H9 (cell line): ENCODE measurements at regions not wholly inside any gene's neighbourhood (a gene's known extent, or its start where the extent isn't known, plus 50 kb on each side); places are given as distances from the start of the nearest gene placed in this dataset.

Source experiments
- DNase-seq: peaks from one replicate; pipeline ENCODE4 v3.0.0-alpha.2; 2017
- H2AFZ ChIP-seq: one replicate; pipeline ENCODE4 v1.6.1; 2013; ENCODE audit warnings: mild to moderate bottlenecking, low read length, control low read depth, moderate library complexity
- H2AK5ac ChIP-seq: 2 replicates; pipeline ENCODE4 v1.6.1; 2013; ENCODE audit warnings: low read length, control low read depth, mixed read lengths; ENCODE audit not compliant: insufficient read length
- H2BK120ac ChIP-seq: one replicate; pipeline ENCODE4 v1.6.1; 2013; ENCODE audit warnings: low read depth, mild to moderate bottlenecking, low read length, control low read depth, inconsistent platforms; ENCODE audit not compliant: poor library complexity, severe bottlenecking
- H2BK12ac ChIP-seq: 2 replicates; pipeline ENCODE4 v1.6.1; 2013; ENCODE audit warnings: low read length, control low read depth, mixed read lengths, low read depth; ENCODE audit not compliant: insufficient read length
- H2BK15ac ChIP-seq: 2 replicates; pipeline ENCODE4 v1.6.1; 2013; ENCODE audit warnings: low read depth, low read length, control low read depth
- H2BK20ac ChIP-seq: one replicate; pipeline ENCODE4 v1.6.1; 2013; ENCODE audit warnings: low read depth, mild to moderate bottlenecking, low read length, control low read depth, inconsistent platforms; ENCODE audit not compliant: poor library complexity, severe bottlenecking
- H2BK5ac ChIP-seq: 2 replicates; pipeline ENCODE4 v1.6.1; 2013; ENCODE audit warnings: low read length, control low read depth, mixed read lengths; ENCODE audit not compliant: insufficient read length
- H3K14ac ChIP-seq: 2 replicates; pipeline ENCODE4 v1.6.1; 2013; ENCODE audit warnings: low read length, control low read depth; ENCODE audit not compliant: insufficient read depth
- H3K18ac ChIP-seq: 2 replicates; pipeline ENCODE4 v1.6.1; 2013; ENCODE audit warnings: low read depth, mild to moderate bottlenecking, mixed read lengths, low read length, control low read depth; ENCODE audit not compliant: insufficient read length
- H3K23ac ChIP-seq: 2 replicates; pipeline ENCODE4 v1.6.1; 2013; ENCODE audit warnings: low read length, control low read depth, mixed read lengths, low read depth; ENCODE audit not compliant: insufficient read length
- H3K23me2 ChIP-seq: 2 replicates; pipeline ENCODE4 v1.6.1; 2013; ENCODE audit warnings: low read depth, mild to moderate bottlenecking, mixed read lengths, low read length, control low read depth; ENCODE audit not compliant: insufficient read length, poor library complexity, severe bottlenecking
- H3K27ac ChIP-seq: 2 replicates; pipeline ENCODE4 v1.5.1; 2013; ENCODE audit warnings: low read length, control low read depth, mixed read lengths, low read depth; ENCODE audit not compliant: insufficient read length
- H3K27me3 ChIP-seq: 2 replicates; pipeline ENCODE4 v1.6.1; 2013; ENCODE audit warnings: low read length, control low read depth, inconsistent platforms; ENCODE audit not compliant: insufficient read depth
- H3K4ac ChIP-seq: 2 replicates; pipeline ENCODE4 v1.6.1; 2013; ENCODE audit warnings: low read depth, mild to moderate bottlenecking, control low read depth, inconsistent platforms, low read length, moderate library complexity
- H3K4me1 ChIP-seq: 2 replicates; pipeline ENCODE4 v1.6.1; 2013; ENCODE audit warnings: low read length, control low read depth, inconsistent platforms; ENCODE audit not compliant: insufficient read depth
- H3K4me2 ChIP-seq: 2 replicates; pipeline ENCODE4 v1.6.1; 2013; ENCODE audit warnings: low read length, control low read depth, mixed read lengths; ENCODE audit not compliant: insufficient read length, insufficient read depth
- H3K56ac ChIP-seq: 2 replicates; pipeline ENCODE4 v1.6.1; 2013; ENCODE audit warnings: low read depth, mild to moderate bottlenecking, mixed read lengths, low read length, control low read depth; ENCODE audit not compliant: insufficient read length
- H3K79me1 ChIP-seq: 2 replicates; pipeline ENCODE4 v1.6.1; 2013; ENCODE audit warnings: low read depth, mild to moderate bottlenecking, moderate library complexity, low read length, control low read depth, inconsistent platforms; ENCODE audit not compliant: insufficient read depth, poor library complexity, severe bottlenecking
- H3K79me2 ChIP-seq: 2 replicates; pipeline ENCODE4 v1.6.1; 2013; ENCODE audit warnings: low read length, control low read depth, inconsistent platforms; ENCODE audit not compliant: insufficient read depth
- H3K9ac ChIP-seq: 2 replicates; pipeline ENCODE4 v1.6.1; 2013; ENCODE audit warnings: low read length, control low read depth, mixed read lengths; ENCODE audit not compliant: insufficient read length; ENCODE audit errors: extremely low read depth
- H3K9me3 ChIP-seq: one replicate; pipeline ENCODE4 v1.6.1; 2013; ENCODE audit warnings: low read depth, low read length, inconsistent platforms; ENCODE audit not compliant: control insufficient read depth
- H3T11ph ChIP-seq: one replicate; pipeline ENCODE4 v1.6.1; 2013; ENCODE audit warnings: mild to moderate bottlenecking, low read length, control low read depth, inconsistent platforms
- H4K20me1 ChIP-seq: one replicate; pipeline ENCODE4 v1.6.1; 2013; ENCODE audit not compliant: control insufficient read depth, insufficient read length, insufficient read depth
- H4K5ac ChIP-seq: 2 replicates; pipeline ENCODE4 v1.6.1; 2013; ENCODE audit warnings: low read depth, mild to moderate bottlenecking, mixed read lengths, low read length, control low read depth; ENCODE audit not compliant: insufficient read length
- H4K8ac ChIP-seq: replicated peaks from 2 replicates; pipeline ENCODE4 v1.6.1; 2013; ENCODE audit warnings: low read length, control low read depth, mixed read lengths, low read depth; ENCODE audit not compliant: insufficient read length
- H4K91ac ChIP-seq: 2 replicates; pipeline ENCODE4 v1.6.1; 2013; ENCODE audit warnings: low read depth, mild to moderate bottlenecking, moderate library complexity, mixed read lengths, low read length, control low read depth; ENCODE audit not compliant: insufficient read length
- H3K27ac Mint-ChIP-seq, 3 experiments: 2 replicates in 2 of 3; 3 replicates in 1 of 3; pipeline ENCODE4 v1.8.0; 2020 to 2021; ENCODE audit warnings: mixed read lengths in 3 of 3, mild to moderate bottlenecking in 1 of 3, moderate library complexity in 1 of 3
- H3K27me3 Mint-ChIP-seq: 2 replicates; pipeline ENCODE4 v1.8.0; 2021; ENCODE audit warnings: low read depth, mild to moderate bottlenecking, moderate library complexity, mixed read lengths
- H3K36me3 Mint-ChIP-seq, 3 experiments: 2 replicates in 2 of 3; 3 replicates in 1 of 3; pipeline ENCODE4 v1.8.0; 2020 to 2021; ENCODE audit warnings: low read depth in 3 of 3, mixed read lengths in 3 of 3; ENCODE audit not compliant: insufficient read depth in 1 of 3
- H3K4me1 Mint-ChIP-seq, 2 experiments: 2 replicates each; pipeline ENCODE4 v1.8.0; 2020; ENCODE audit warnings: mixed read lengths in 2 of 2
- H3K4me3 Mint-ChIP-seq, 2 experiments: 2 replicates in 1 of 2; 3 replicates in 1 of 2; pipeline ENCODE4 v1.8.0; 2020 to 2021; ENCODE audit warnings: mild to moderate bottlenecking in 2 of 2, mixed read lengths in 2 of 2, moderate library complexity in 1 of 2
- H3K9me3 Mint-ChIP-seq, 2 experiments: 2 replicates in 1 of 2; 3 replicates in 1 of 2; pipeline ENCODE4 v1.8.0; 2020; ENCODE audit warnings: mild to moderate bottlenecking in 2 of 2, mixed read lengths in 2 of 2, moderate library complexity in 1 of 2
- WGBS: extraction: QIAGEN DNeasy Blood & Tissue Kit; methylation state at CpG from one replicate; pipeline ENCODE4 v1.1.7; 2013; ENCODE audit warnings: missing lambda C conversion rate, low lambda C conversion rate, mixed read lengths; ENCODE audit not compliant: insufficient read length; ENCODE audit errors: extremely low coverage; 5-methylcytosine and 5-hydroxymethylcytosine counted together
- TF ChIP-seq, protein P1 (sequence below): fragments of 200-600 bp; sonication (generic); conservative IDR thresholded peaks from 3 replicates; pipeline ENCODE4 v1.8.0; 2021; ENCODE audit warnings: antibody characterized with exemption, mild to moderate bottlenecking

DNA sequence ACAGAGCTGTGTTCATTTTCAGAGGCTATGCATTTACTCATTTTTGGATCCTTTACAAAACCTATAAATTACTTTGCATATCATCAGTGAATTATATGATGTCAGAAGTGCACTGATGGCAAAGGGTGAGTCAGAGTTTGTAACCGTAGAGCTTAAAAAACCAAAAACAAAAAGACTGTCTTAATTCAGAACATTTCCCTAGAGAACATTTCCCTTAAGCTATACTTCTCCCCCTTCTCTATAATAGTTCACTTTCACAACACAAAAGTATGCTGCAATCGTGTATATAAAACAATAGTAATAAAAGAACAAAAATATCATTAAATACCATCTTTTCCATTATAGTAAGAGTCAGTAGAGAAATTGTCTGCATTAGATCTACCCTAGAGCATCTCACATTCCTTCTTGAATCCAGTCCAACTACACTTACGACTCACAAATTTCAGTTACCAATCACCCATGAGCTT is 934.9 kb downstream of the LRFN5 start:
- no peaks in the 10 kb centered on the region for H3K27me3 Mint-ChIP-seq
- H3K36me3 Mint-ChIP-seq = no peaks in the 10 kb centered on the region
- no peak overlapping the region for H4K91ac ChIP-seq
- no peaks in the 10 kb centered on the region for H3K4me1 ChIP-seq
- H3K9me3 Mint-ChIP-seq = no peaks in the 10 kb centered on the region
- H4K20me1 ChIP-seq = no peaks in the 10 kb centered on the region
- H3K4me1 Mint-ChIP-seq = no peaks in the 10 kb centered on the region
- no peak overlapping the region for H2BK120ac ChIP-seq
- H4K5ac ChIP-seq = no peak overlapping the region
- DNase-seq = no peak
- no peak overlapping the region for H2AK5ac ChIP-seq
- H3K4me3 Mint-ChIP-seq = no peak overlapping the region
- no peak overlapping the region for H2BK12ac ChIP-seq
- H3K27ac ChIP-seq = no peak overlapping the region
- no peak overlapping the region for H2AFZ ChIP-seq
- H3K56ac ChIP-seq = no peak overlapping the region
- no peak overlapping the region for H3K18ac ChIP-seq
- no peaks in the 10 kb centered on the region for H3K27me3 ChIP-seq
- WGBS = no CpG with 5 or more reads among the region's 3 CpGs
- no peaks in the 10 kb centered on the region for H3K9me3 ChIP-seq
- H3K4ac ChIP-seq = no peak overlapping the region
- H3T11ph ChIP-seq = no peak overlapping the region
- no peak overlapping the region for H2BK5ac ChIP-seq
- H3K27ac Mint-ChIP-seq = no peak overlapping the region
- H2BK20ac ChIP-seq = no peak overlapping the region
- H2BK15ac ChIP-seq = no peak overlapping the region
- no peak overlapping the region for H4K8ac ChIP-seq
- TF ChIP-seq, protein P1, sequence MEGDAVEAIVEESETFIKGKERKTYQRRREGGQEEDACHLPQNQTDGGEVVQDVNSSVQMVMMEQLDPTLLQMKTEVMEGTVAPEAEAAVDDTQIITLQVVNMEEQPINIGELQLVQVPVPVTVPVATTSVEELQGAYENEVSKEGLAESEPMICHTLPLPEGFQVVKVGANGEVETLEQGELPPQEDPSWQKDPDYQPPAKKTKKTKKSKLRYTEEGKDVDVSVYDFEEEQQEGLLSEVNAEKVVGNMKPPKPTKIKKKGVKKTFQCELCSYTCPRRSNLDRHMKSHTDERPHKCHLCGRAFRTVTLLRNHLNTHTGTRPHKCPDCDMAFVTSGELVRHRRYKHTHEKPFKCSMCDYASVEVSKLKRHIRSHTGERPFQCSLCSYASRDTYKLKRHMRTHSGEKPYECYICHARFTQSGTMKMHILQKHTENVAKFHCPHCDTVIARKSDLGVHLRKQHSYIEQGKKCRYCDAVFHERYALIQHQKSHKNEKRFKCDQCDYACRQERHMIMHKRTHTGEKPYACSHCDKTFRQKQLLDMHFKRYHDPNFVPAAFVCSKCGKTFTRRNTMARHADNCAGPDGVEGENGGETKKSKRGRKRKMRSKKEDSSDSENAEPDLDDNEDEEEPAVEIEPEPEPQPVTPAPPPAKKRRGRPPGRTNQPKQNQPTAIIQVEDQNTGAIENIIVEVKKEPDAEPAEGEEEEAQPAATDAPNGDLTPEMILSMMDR = no peak
- H3K23ac ChIP-seq = no peak overlapping the region
- no peaks in the 10 kb centered on the region for H3K23me2 ChIP-seq
- no peaks in the 10 kb centered on the region for H3K79me1 ChIP-seq
- H3K9ac ChIP-seq = no peak overlapping the region
- no peaks in the 10 kb centered on the region for H3K79me2 ChIP-seq
- H3K4me2 ChIP-seq = no peak overlapping the region
- H3K14ac ChIP-seq = no peak overlapping the region
